ENCODE measurements at regions not wholly inside any gene's neighbourhood (a gene's known extent, or its start where the extent isn't known, plus 50 kb on each side); places are given as distances from the start of the nearest gene placed in this dataset.

- H3K4me1 ChIP-seq (replicated peaks in 1 of 2), result peaks cover 0 to 3% of the 10 kb centered on the region in 2 donors
- H3K4me3 ChIP-seq, result no peak overlapping the region
- H3K27me3 ChIP-seq, result no peaks in the 10 kb centered on the region
- no peak overlapping the region for H3K27ac ChIP-seq
- no peaks in the 10 kb centered on the region for H3K9me3 ChIP-seq (replicated peaks in 1 of 3)
- no peak for DNase-seq
- WGBS, 4 donors, result 58 to 68% (median 64%) methylated on average over 3 of the region's 3 CpGs
- TF ChIP-seq CTCF (IDR thresholded peaks at IDR 0.05) (no peak), POLR2A (IDR thresholded peaks at IDR 0.05) (no peak)
- intact Hi-C loops (cut with DNase I), result no loop called here
- H3K36me3 ChIP-seq (replicated peaks in 1 of 2), result no peaks in the 10 kb centered on the region
Observed at GRCh38 chr1:99557546-99558202, 88.2 kb upstream of the PALMD start.

- TF ChIP-seq POLR2A (IDR thresholded peaks at IDR 0.05) (no peak), CTCF (IDR thresholded peaks at IDR 0.05) (no peak)
- Histone ChIP-seq H3K27me3 (no peaks in the 10 kb centered on the region), H3K36me3 (replicated peaks in 1 of 2) (no peaks in the 10 kb centered on the region), H3K9me3 (replicated peaks in 1 of 3) (no peaks in the 10 kb centered on the region), H3K27ac (no peak overlapping the region), H3K4me1 (replicated peaks in 1 of 2) (peaks cover 0 to 3% of the 10 kb centered on the region in 2 donors), H3K4me3 (no peak overlapping the region)
- intact Hi-C loops (cut with DNase I), result no loop called here
- DNase-seq, result no peak
- 78 to 88% (median 83%) methylated on average over 2 of the region's 2 CpGs for WGBS, 4 donors
Observed at GRCh38 chr1:99559166-99559565, 86.7 kb upstream of the PALMD start.

GRCh38 chr1:99560207-99561040 is 85.5 kb upstream of the PALMD start:
- Histone ChIP-seq H3K9me3 (replicated peaks in 1 of 3) (no peaks in the 10 kb centered on the region), H3K36me3 (replicated peaks in 1 of 2) (no peaks in the 10 kb centered on the region), H3K27ac (no peak overlapping the region), H3K4me3 (no peak overlapping the region), H3K4me1 (replicated peaks in 1 of 2) (peaks cover 0 to 3% of the 10 kb centered on the region in 2 donors), H3K27me3 (no peaks in the 10 kb centered on the region)
- 82 to 95% (median 84%) methylated on average over 3 of the region's 3 CpGs for WGBS, 4 donors
- TF ChIP-seq CTCF (IDR thresholded peaks at IDR 0.05), result no peak
- TF ChIP-seq POLR2A (IDR thresholded peaks at IDR 0.05), result no peak
- DNase-seq, result no peak
- intact Hi-C loops (cut with DNase I), result no loop called here

- Histone ChIP-seq H3K4me1 (replicated peaks in 1 of 2) (peaks cover 0 to 8% of the 10 kb centered on the region in 2 donors), H3K36me3 (replicated peaks in 1 of 2) (no peaks in the 10 kb centered on the region), H3K4me3 (no peak overlapping the region), H3K27me3 (no peaks in the 10 kb centered on the region), H3K27ac (no peak overlapping the region), H3K9me3 (replicated peaks in 1 of 3) (no peaks in the 10 kb centered on the region)
- WGBS, 4 donors, result 93 to 94% (median 94%) methylated on average over 6 of the region's 6 CpGs
- intact Hi-C loops (cut with DNase I), result no loop called here
- TF ChIP-seq POLR2A (IDR thresholded peaks at IDR 0.05), result no peak
- TF ChIP-seq CTCF (IDR thresholded peaks at IDR 0.05), result no peak
- no peak for DNase-seq
Observed at GRCh38 chr1:99561952-99562351, 84.0 kb upstream of the PALMD start.

Measured in adrenal gland (tissue), 9 donors.